Nephron (organoid): ENCODE measurements at regions not wholly inside any gene's neighbourhood (a gene's known extent, or its start where the extent isn't known, plus 50 kb on each side); places are given as distances from the start of the nearest gene placed in this dataset.
"Not testable (repeated sequence)": the region's sequence is repeated elsewhere in the genome, so short reads cannot be mapped to it uniquely, and the experiment has no call there.

Experiments used
- H3K27ac Mint-ChIP-seq, 3 experiments: 2 replicates each; pipeline ENCODE4 v1.8.0; 2020; ENCODE audit warnings: mixed read lengths in 3 of 3, mild to moderate bottlenecking in 2 of 3, moderate library complexity in 1 of 3
- H3K27me3 Mint-ChIP-seq: 2 replicates; pipeline ENCODE4 v1.8.0; 2021; ENCODE audit warnings: low read depth, mild to moderate bottlenecking, moderate library complexity, mixed read lengths
- H3K36me3 Mint-ChIP-seq: 2 replicates; pipeline ENCODE4 v1.8.0; 2020; ENCODE audit warnings: low read depth, mixed read lengths
- H3K4me1 Mint-ChIP-seq: 2 replicates; pipeline ENCODE4 v1.8.0; 2020; ENCODE audit warnings: mixed read lengths
- H3K4me3 Mint-ChIP-seq, 3 experiments: 2 replicates each; pipeline ENCODE4 v1.8.0; 2020; ENCODE audit warnings: mild to moderate bottlenecking in 3 of 3, mixed read lengths in 3 of 3, moderate library complexity in 2 of 3
- H3K9me3 Mint-ChIP-seq: 2 replicates; pipeline ENCODE4 v1.8.0; 2020; ENCODE audit warnings: mixed read lengths
- CTCF ChIP-seq, 3 experiments: fragments of 200-600 bp; sonication (generic); IDR thresholded peaks; one replicate each; pipeline ENCODE4 v1.5.0; 2021; ENCODE audit warnings: antibody characterized with exemption in 3 of 3; ENCODE audit not compliant: unreplicated experiment in 3 of 3

- H3K4me1 Mint-ChIP-seq, result peaks cover 20% of the 10 kb centered on the region
- H3K36me3 Mint-ChIP-seq, result no peaks in the 10 kb centered on the region
- peaks cover 30% of the 10 kb centered on the region for H3K27me3 Mint-ChIP-seq
- no peaks in the 10 kb centered on the region for H3K9me3 Mint-ChIP-seq
- H3K4me3 Mint-ChIP-seq, result no peak overlapping the region
- no peak for TF ChIP-seq CTCF (IDR thresholded peaks at IDR 0.05; ENCODE audit: unreplicated experiment in 3 of 3)
- no peak overlapping the region for H3K27ac Mint-ChIP-seq
Observed at GRCh38 chr2:236916651-236917050, 169.0 kb upstream of the COPS8 start.

GRCh38 chr2:236917164-236917563 lies 168.5 kb upstream of the COPS8 start:
- H3K36me3 Mint-ChIP-seq, result no peaks in the 10 kb centered on the region
- no peak overlapping the region for H3K27ac Mint-ChIP-seq
- H3K4me1 Mint-ChIP-seq, result peaks cover 20% of the 10 kb centered on the region
- no peak overlapping the region for H3K4me3 Mint-ChIP-seq
- H3K9me3 Mint-ChIP-seq, result no peaks in the 10 kb centered on the region
- no peak for TF ChIP-seq CTCF (IDR thresholded peaks at IDR 0.05; ENCODE audit: unreplicated experiment in 3 of 3)
- H3K27me3 Mint-ChIP-seq, result peaks cover 25% of the 10 kb centered on the region

- H3K4me3 Mint-ChIP-seq, result no peak overlapping the region
- H3K4me1 Mint-ChIP-seq, result peaks cover 14% of the 10 kb centered on the region
- no peak for TF ChIP-seq CTCF (IDR thresholded peaks at IDR 0.05; ENCODE audit: unreplicated experiment in 3 of 3)
- peaks cover 25% of the 10 kb centered on the region for H3K27me3 Mint-ChIP-seq
- H3K9me3 Mint-ChIP-seq, result no peaks in the 10 kb centered on the region
- H3K27ac Mint-ChIP-seq, result peak overlapping the region; percentile 18 to 35 (median 18)
- no peaks in the 10 kb centered on the region for H3K36me3 Mint-ChIP-seq
Observed at GRCh38 chr2:236918545-236918944, 167.1 kb upstream of the COPS8 start.

- Mint-ChIP-seq H3K36me3 (no peaks in the 10 kb centered on the region), H3K27me3 (peaks cover 25% of the 10 kb centered on the region), H3K4me3 (no peak overlapping the region), H3K27ac (peak overlapping the region in 2 of 3 experiments; percentile 18 to 35), H3K4me1 (peaks cover 14% of the 10 kb centered on the region), H3K9me3 (no peaks in the 10 kb centered on the region)
- no peak for TF ChIP-seq CTCF (IDR thresholded peaks at IDR 0.05; ENCODE audit: unreplicated experiment in 3 of 3)
Observed at GRCh38 chr2:236919209-236919608, 166.5 kb upstream of the COPS8 start.

- not testable (repeated sequence) for H3K9me3 Mint-ChIP-seq, H3K36me3 Mint-ChIP-seq, H3K4me3 Mint-ChIP-seq, H3K27ac Mint-ChIP-seq
- Mint-ChIP-seq H3K4me1 (peaks cover 14% of the 10 kb centered on the region), H3K27me3 (peaks cover 19% of the 10 kb centered on the region)
Observed at GRCh38 chr2:236919801-236920379, 165.8 kb upstream of the COPS8 start.

GRCh38 chr2:236922061-236922460 lies 163.6 kb upstream of the COPS8 start:
- H3K27ac Mint-ChIP-seq, result no peak overlapping the region

More at GRCh38 chr2:236922061-236922460, 163.6 kb upstream of the COPS8 start:
- H3K4me3 Mint-ChIP-seq, result no peak overlapping the region
- H3K9me3 Mint-ChIP-seq, result no peaks in the 10 kb centered on the region
- no peaks in the 10 kb centered on the region for H3K36me3 Mint-ChIP-seq
- peaks cover 16% of the 10 kb centered on the region for H3K27me3 Mint-ChIP-seq
- no peak for TF ChIP-seq CTCF (IDR thresholded peaks at IDR 0.05; ENCODE audit: unreplicated experiment in 3 of 3)
- peaks cover 14% of the 10 kb centered on the region for H3K4me1 Mint-ChIP-seq
